HEK293 (cell line): ENCODE measurements at regions not wholly inside any gene's neighbourhood (a gene's known extent, or its start where the extent isn't known, plus 50 kb on each side); places are given as distances from the start of the nearest gene placed in this dataset.

Experiments
- CTCF ChIA-PET: fragments of 350-600 bp; formaldehyde crosslinking; extraction: SDS; loops from one replicate; lab custom pipeline; 2021; ENCODE audit warnings: antibody characterized with exemption; lab: Yijun Ruan, JAX
- POLR2A ChIA-PET: fragments of 300-600 bp; formaldehyde crosslinking; extraction: SDS; loops from one replicate; lab custom pipeline; 2020; ENCODE audit warnings: antibody characterized with exemption, inconsistent platforms; lab: Yijun Ruan, JAX
- H3K27ac ChIP-seq: fragments of 200-500 bp; sonication (Bioruptor generic); 2 replicates; pipeline ENCODE4 v1.5.1; 2014; ENCODE audit warnings: low read depth, low read length, control low read depth, inconsistent platforms; ENCODE audit errors: extremely low read depth
- H3K36me3 ChIP-seq, 2 experiments: fragments of 200-500 bp in 1 of 2; sonication (Bioruptor generic) in 1 of 2; 1 replicate in 1 of 2; 2 replicates in 1 of 2; pipeline ENCODE4 v1.5.1; 2014 to 2017; ENCODE audit warnings: inconsistent platforms in 2 of 2, low read length in 2 of 2; ENCODE audit not compliant: control insufficient read depth in 2 of 2, insufficient read depth in 1 of 2
- H3K4me1 ChIP-seq: fragments of 200-500 bp; sonication (Bioruptor generic); 2 replicates; pipeline ENCODE4 v1.5.1; 2014; ENCODE audit warnings: mild to moderate bottlenecking, low read length, inconsistent platforms; ENCODE audit not compliant: control insufficient read depth, insufficient read depth
- H3K4me3 ChIP-seq: 2 replicates; pipeline ENCODE4 v1.5.1; 2011; ENCODE audit warnings: low read depth, mild to moderate bottlenecking, control low read depth, low read length, moderate library complexity
- H3K9me3 ChIP-seq: fragments of 200-500 bp; sonication (Bioruptor generic); 2 replicates; pipeline ENCODE4 v1.5.1; 2014; ENCODE audit warnings: low read depth, low read length, inconsistent platforms; ENCODE audit not compliant: control insufficient read depth, insufficient read depth
- ATF2 ChIP-seq: fragments of 450-650 bp; formaldehyde crosslinking; IDR thresholded peaks from 2 replicates; pipeline ENCODE4 v1.5.1; 2016; ENCODE audit warnings: missing biosample characterization, missing genetic modification characterization, low read depth
- KLF17 ChIP-seq: fragments of 450-650 bp; formaldehyde crosslinking; IDR thresholded peaks from 2 replicates; pipeline ENCODE4 v1.5.1; 2016; ENCODE audit warnings: missing biosample characterization, missing genetic modification characterization
- MZF1 ChIP-seq: fragments of 450-650 bp; formaldehyde crosslinking; IDR thresholded peaks from 2 replicates; pipeline ENCODE4 v1.5.1; 2017; ENCODE audit warnings: missing biosample characterization, missing genetic modification characterization, borderline replicate concordance
- PRDM4 ChIP-seq: fragments of 450-650 bp; formaldehyde crosslinking; IDR thresholded peaks from 2 replicates; pipeline ENCODE4 v1.5.1; 2017; ENCODE audit warnings: missing biosample characterization, missing genetic modification characterization
- SALL2 ChIP-seq: fragments of 450-650 bp; formaldehyde crosslinking; IDR thresholded peaks from 2 replicates; pipeline ENCODE4 v1.5.0; 2017; ENCODE audit warnings: missing biosample characterization, mild to moderate bottlenecking, missing genetic modification characterization, borderline replicate concordance
- SP3 ChIP-seq: fragments of 450-650 bp; formaldehyde crosslinking; IDR thresholded peaks from 2 replicates; pipeline ENCODE4 v1.5.1; 2016; ENCODE audit warnings: missing biosample characterization, missing genetic modification characterization
- TCF7L2 ChIP-seq: IDR thresholded peaks from 2 replicates; pipeline ENCODE4 v1.6.1; 2011; ENCODE audit warnings: low read depth, mild to moderate bottlenecking, inconsistent platforms, low read length, moderate library complexity, borderline replicate concordance
- ZBTB1 ChIP-seq: fragments of 450-650 bp; formaldehyde crosslinking; IDR thresholded peaks from 2 replicates; pipeline ENCODE4 v1.5.1; 2016; ENCODE audit warnings: missing biosample characterization, missing genetic modification characterization
- ZBTB21 ChIP-seq: fragments of 450-650 bp; formaldehyde crosslinking; IDR thresholded peaks from 2 replicates; pipeline ENCODE4 v1.5.1; 2017; ENCODE audit warnings: missing biosample characterization, missing genetic modification characterization
- ZNF10 ChIP-seq: fragments of 450-650 bp; formaldehyde crosslinking; IDR thresholded peaks from 2 replicates; pipeline ENCODE4 v1.5.1; 2017; ENCODE audit warnings: missing biosample characterization, missing genetic modification characterization
- ZNF133 ChIP-seq: fragments of 450-650 bp; formaldehyde crosslinking; IDR thresholded peaks from 2 replicates; pipeline ENCODE4 v1.5.1; 2016; ENCODE audit warnings: missing biosample characterization, missing genetic modification characterization
- ZNF16 ChIP-seq: fragments of 450-650 bp; formaldehyde crosslinking; IDR thresholded peaks from 2 replicates; pipeline ENCODE4 v1.5.1; 2016; ENCODE audit warnings: low read depth, missing biosample characterization, missing genetic modification characterization
- ZNF19 ChIP-seq: fragments of 450-650 bp; formaldehyde crosslinking; IDR thresholded peaks from 2 replicates; pipeline ENCODE4; 2016; ENCODE audit warnings: missing biosample characterization, missing genetic modification characterization, low read depth
- ZNF280C ChIP-seq: fragments of 450-650 bp; formaldehyde crosslinking; IDR thresholded peaks from 2 replicates; pipeline ENCODE4 v1.5.1; 2016; ENCODE audit warnings: missing biosample characterization, missing genetic modification characterization
- ZNF398 ChIP-seq: fragments of 450-650 bp; formaldehyde crosslinking; IDR thresholded peaks from 2 replicates; pipeline ENCODE4 v1.5.1; 2017; ENCODE audit warnings: missing biosample characterization, missing genetic modification characterization
- ZNF48 ChIP-seq: fragments of 450-650 bp; formaldehyde crosslinking; IDR thresholded peaks from 2 replicates; pipeline ENCODE4 v1.5.1; 2016; ENCODE audit warnings: missing biosample characterization, missing genetic modification characterization
- ZNF544 ChIP-seq: fragments of 450-650 bp; formaldehyde crosslinking; IDR thresholded peaks from 2 replicates; pipeline ENCODE4 v1.5.0; 2017; ENCODE audit warnings: missing biosample characterization, missing genetic modification characterization
- ZNF555 ChIP-seq: fragments of 450-650 bp; formaldehyde crosslinking; conservative IDR thresholded peaks from 2 replicates; pipeline ENCODE4 v1.5.1; 2017; ENCODE audit warnings: missing biosample characterization, mild to moderate bottlenecking, missing genetic modification characterization, inconsistent platforms
- ZNF623 ChIP-seq: fragments of 450-650 bp; formaldehyde crosslinking; IDR thresholded peaks from 2 replicates; pipeline ENCODE4 v1.5.1; 2016; ENCODE audit warnings: missing biosample characterization, missing genetic modification characterization
- ZNF629 ChIP-seq: fragments of 450-650 bp; formaldehyde crosslinking; IDR thresholded peaks from 2 replicates; pipeline ENCODE4 v1.5.1; 2017; ENCODE audit warnings: missing biosample characterization, missing genetic modification characterization
- ZNF660 ChIP-seq: fragments of 450-650 bp; IDR thresholded peaks from 2 replicates; pipeline ENCODE4 v1.5.1; 2018; ENCODE audit warnings: missing biosample characterization, mild to moderate bottlenecking, missing genetic modification characterization
- ZNF830 ChIP-seq: fragments of 450-650 bp; IDR thresholded peaks from 2 replicates; pipeline ENCODE4 v1.5.0; 2018; ENCODE audit warnings: missing biosample characterization, missing genetic modification characterization, low read depth, mild to moderate bottlenecking, moderate library complexity
- ZSCAN16 ChIP-seq: fragments of 450-650 bp; formaldehyde crosslinking; IDR thresholded peaks from 2 replicates; pipeline ENCODE4 v1.5.1; 2016; ENCODE audit warnings: missing biosample characterization, missing genetic modification characterization

- TF ChIP-seq ZNF398 (tag by site-specific recombination), result no peak
- no peak for TF ChIP-seq ZNF16 (tag by site-specific recombination)
Measured at GRCh38 chrX:69395306-69395705, 108.8 kb upstream of the NALF2 start (continued).

GRCh38 chrX:69389101-69389501, 115.0 kb upstream of the NALF2 start:
- Histone ChIP-seq H3K36me3 (no peaks in the 10 kb centered on the region), H3K27ac (no peak overlapping the region), H3K4me1 (no peaks in the 10 kb centered on the region), H3K9me3 (no peaks in the 10 kb centered on the region), H3K4me3 (no peak overlapping the region)
- no peak for TF ChIP-seq SP3 (tag by site-specific recombination)
- no peak for TF ChIP-seq ZNF19 (tag by site-specific recombination)
- no peak for TF ChIP-seq SALL2
- no peak for TF ChIP-seq ZNF629 (tag by site-specific recombination)
- no peak for TF ChIP-seq ZNF48 (tag by site-specific recombination)
- no peak for TF ChIP-seq ATF2 (tag by site-specific recombination)
- TF ChIP-seq ZBTB21, result no peak
- TF ChIP-seq ZNF10 (tag by site-specific recombination), result no peak
- ChIA-PET POLR2A (no interaction called here), CTCF (interaction anchor here (0.6 to 1.6 kb wide), 5 partner anchors 12 to 553 kb away, joined by 3 to 4 read pairs (median 3); no protein-coding TSS in a partner anchor)

- H3K36me3 ChIP-seq, result no peaks in the 10 kb centered on the region
- H3K4me3 ChIP-seq, result no peak overlapping the region
- H3K4me1 ChIP-seq, result no peaks in the 10 kb centered on the region
- CTCF ChIA-PET, result interaction anchor here (0.7 to 1.8 kb wide), 5 partner anchors 11 to 552 kb away, joined by 3 to 5 read pairs (median 3); no protein-coding TSS in a partner anchor
- H3K9me3 ChIP-seq, result no peaks in the 10 kb centered on the region
- POLR2A ChIA-PET, result interaction anchor here (1.8 kb wide), 1 partner anchor 560 kb away, joined by 5 read pairs; the partner anchor contains the start of gene EFNB1
- no peak overlapping the region for H3K27ac ChIP-seq
- no peak for TF ChIP-seq ZNF16 (tag by site-specific recombination)
- TF ChIP-seq ZNF660 (tag by site-specific recombination), result no peak
- no peak for TF ChIP-seq ZNF830 (tag by site-specific recombination)
- no peak for TF ChIP-seq TCF7L2
- TF ChIP-seq ZNF623 (tag by site-specific recombination), result no peak
- no peak for TF ChIP-seq ZSCAN16 (tag by site-specific recombination)
- TF ChIP-seq MZF1, result no peak
- TF ChIP-seq PRDM4 (tag by site-specific recombination), result no peak
- TF ChIP-seq ZNF555 (tag by site-specific recombination), result no peak
- no peak for TF ChIP-seq KLF17 (tag by site-specific recombination)
- no peak for TF ChIP-seq ZBTB1
- TF ChIP-seq ZNF280C, result no peak
- no peak for TF ChIP-seq ZNF398 (tag by site-specific recombination)
- TF ChIP-seq ZNF544, result no peak
- TF ChIP-seq ZNF133 (tag by site-specific recombination), result no peak
Measured at GRCh38 chrX:69388526-69388925, 115.6 kb upstream of the NALF2 start.
